D721Med (cell line): ENCODE measurements at regions not wholly inside any gene's neighbourhood (a gene's known extent, or its start where the extent isn't known, plus 50 kb on each side); places are given as distances from the start of the nearest gene placed in this dataset.
"Not testable (repeated sequence)": the region's sequence is repeated elsewhere in the genome, so short reads cannot be mapped to it uniquely, and the experiment has no call there.

Experiments used
- DNase-seq: peaks from one replicate; pipeline ENCODE4 v3.0.0; 2011; ENCODE audit warnings: low spot score; ENCODE audit not compliant: insufficient read length
- FAIRE-seq: peaks from 2 replicates; lab custom pipeline; 2011; peaks lifted over from hg19 to GRCh38; lab: Jason Lieb, UNC
- TF ChIP-seq, protein P1 (sequence below): IDR thresholded peaks from 2 replicates; pipeline ENCODE4 v1.5.1; 2012; ENCODE audit warnings: mild to moderate bottlenecking, control low read depth; ENCODE audit not compliant: insufficient read depth; ENCODE audit errors: missing control alignments

GRCh38 chr16:72602499-72602898 lies 430.5 kb upstream of the PMFBP1 start:
- no peak for FAIRE-seq
- TF ChIP-seq, protein P1, sequence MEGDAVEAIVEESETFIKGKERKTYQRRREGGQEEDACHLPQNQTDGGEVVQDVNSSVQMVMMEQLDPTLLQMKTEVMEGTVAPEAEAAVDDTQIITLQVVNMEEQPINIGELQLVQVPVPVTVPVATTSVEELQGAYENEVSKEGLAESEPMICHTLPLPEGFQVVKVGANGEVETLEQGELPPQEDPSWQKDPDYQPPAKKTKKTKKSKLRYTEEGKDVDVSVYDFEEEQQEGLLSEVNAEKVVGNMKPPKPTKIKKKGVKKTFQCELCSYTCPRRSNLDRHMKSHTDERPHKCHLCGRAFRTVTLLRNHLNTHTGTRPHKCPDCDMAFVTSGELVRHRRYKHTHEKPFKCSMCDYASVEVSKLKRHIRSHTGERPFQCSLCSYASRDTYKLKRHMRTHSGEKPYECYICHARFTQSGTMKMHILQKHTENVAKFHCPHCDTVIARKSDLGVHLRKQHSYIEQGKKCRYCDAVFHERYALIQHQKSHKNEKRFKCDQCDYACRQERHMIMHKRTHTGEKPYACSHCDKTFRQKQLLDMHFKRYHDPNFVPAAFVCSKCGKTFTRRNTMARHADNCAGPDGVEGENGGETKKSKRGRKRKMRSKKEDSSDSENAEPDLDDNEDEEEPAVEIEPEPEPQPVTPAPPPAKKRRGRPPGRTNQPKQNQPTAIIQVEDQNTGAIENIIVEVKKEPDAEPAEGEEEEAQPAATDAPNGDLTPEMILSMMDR = no peak
- DNase-seq = no peak

- TF ChIP-seq, protein P1 = no peak
- FAIRE-seq = no peak
- no peak for DNase-seq
These were observed 426.7 kb upstream of the PMFBP1 start for GRCh38 chr16:72598696-72599095.

DNA sequence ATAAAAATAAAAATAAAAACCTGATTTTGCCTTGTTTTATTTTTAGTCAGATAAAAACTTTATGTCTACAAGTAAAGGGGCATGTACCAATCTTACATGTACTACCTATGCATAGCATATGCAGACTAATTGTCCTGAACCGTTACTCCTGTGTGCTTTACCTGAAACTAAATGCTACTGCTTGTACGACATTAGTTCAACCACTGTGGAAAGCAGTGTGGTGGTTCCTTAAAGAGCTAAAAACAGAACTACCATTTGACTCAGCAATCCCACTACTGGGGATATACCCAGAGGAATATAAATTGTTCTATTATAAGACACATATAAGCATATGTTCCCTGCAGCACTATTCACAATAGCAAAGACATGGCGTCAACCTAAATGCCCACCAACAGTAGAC lies 426.0 kb upstream of the PMFBP1 start:
- no peak for DNase-seq
- TF ChIP-seq, protein P1 = no peak
- FAIRE-seq = no peak

GRCh38 chr16:72596373-72596772 lies 424.4 kb upstream of the PMFBP1 start:
- TF ChIP-seq, protein P1 = no peak
- FAIRE-seq (no peak), DNase-seq (no peak)

DNA sequence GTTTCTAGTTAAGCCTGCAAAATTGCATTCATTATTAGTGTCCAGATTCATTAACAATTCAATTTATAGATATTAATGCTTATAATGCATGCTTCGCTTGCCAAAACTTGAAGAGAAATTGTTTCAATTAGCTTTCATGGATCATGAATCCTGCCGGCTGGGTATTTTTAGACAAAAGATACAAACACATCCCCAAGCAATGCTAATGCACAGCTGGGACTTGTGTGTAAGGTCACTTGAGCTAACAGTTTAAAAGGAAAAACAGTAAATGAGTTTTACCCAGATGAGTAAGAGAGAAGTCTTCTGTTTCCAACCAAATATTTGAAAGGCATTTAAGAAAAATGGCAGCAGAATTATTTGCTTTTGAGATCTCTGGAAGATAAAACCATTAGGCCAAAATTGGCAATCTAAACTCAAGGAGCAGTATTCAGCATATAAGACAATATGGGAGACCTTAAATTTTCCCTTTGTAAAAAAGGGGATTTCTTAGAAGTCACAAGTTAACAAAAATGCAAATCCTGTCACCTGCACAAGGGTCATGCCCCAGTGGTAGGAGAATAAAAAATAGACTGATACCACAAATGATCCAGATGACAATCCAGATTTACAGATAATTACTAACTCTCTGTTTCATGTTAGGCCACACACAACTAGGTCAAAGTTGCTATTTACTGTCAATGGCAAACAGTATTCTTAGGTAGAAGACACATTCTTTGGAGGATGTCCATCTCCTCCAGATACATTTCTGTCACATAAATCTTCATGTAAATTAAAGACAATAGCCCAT lies 418.4 kb upstream of the PMFBP1 start:
- no peak for DNase-seq
- TF ChIP-seq, protein P1 = no peak
- no peak for FAIRE-seq

- TF ChIP-seq, protein P1 = no peak
- FAIRE-seq (no peak), DNase-seq (no peak)
These were observed 416.6 kb upstream of the PMFBP1 start for GRCh38 chr16:72588551-72588950.

DNA sequence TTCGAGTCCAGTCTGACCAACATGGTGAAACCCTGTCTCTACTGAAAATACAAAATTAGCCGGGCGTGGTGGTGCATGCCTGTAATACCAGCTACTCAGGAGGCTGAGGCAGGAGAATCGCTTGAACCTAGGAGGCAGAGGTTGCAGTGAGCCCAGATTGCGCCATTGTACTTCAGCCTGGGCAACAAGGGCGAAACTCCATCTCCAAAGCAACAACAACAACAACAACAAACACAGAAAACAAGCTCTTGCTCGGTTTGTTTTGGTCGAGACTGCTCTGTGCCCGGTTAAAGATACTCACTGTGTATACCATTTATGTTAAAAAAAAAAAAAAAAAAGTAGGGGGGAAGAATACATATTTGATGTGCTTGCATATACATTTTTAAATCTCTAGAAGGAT lies 406.1 kb upstream of the PMFBP1 start:
- not testable (repeated sequence) for FAIRE-seq, DNase-seq
